GM21526 (cell line): ENCODE measurements at regions not wholly inside any gene's neighbourhood (a gene's known extent, or its start where the extent isn't known, plus 50 kb on each side); places are given as distances from the start of the nearest gene placed in this dataset.

Experiments
- ATAC-seq: cut with Tn5 transposase; IDR thresholded peaks from one replicate; pipeline ENCODE4 v1.9.1; 2021; ENCODE audit warnings: moderate library complexity; ENCODE audit not compliant: unreplicated experiment, low FRiP score

DNA sequence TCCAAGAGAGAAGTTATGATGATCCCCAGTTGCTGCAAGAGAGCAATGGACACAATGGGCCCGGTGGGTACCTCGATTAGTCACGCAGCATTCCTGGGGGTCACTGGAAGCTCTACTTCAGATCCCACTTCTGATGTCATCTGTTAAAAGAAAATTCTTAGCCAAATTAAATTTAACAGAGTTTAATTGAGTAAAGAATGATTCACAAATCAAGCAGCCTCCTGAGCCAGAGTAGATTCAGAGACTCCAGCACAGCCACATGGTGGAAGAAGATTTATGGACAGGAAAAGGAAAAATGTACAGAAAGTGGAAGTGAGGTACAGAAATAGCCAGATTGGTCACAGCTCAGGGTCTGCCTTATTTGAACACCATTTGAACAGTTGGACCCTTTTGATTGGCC lies 107.5 kb downstream of the SPTSSA start:
- ATAC-seq, result no peak

DNA sequence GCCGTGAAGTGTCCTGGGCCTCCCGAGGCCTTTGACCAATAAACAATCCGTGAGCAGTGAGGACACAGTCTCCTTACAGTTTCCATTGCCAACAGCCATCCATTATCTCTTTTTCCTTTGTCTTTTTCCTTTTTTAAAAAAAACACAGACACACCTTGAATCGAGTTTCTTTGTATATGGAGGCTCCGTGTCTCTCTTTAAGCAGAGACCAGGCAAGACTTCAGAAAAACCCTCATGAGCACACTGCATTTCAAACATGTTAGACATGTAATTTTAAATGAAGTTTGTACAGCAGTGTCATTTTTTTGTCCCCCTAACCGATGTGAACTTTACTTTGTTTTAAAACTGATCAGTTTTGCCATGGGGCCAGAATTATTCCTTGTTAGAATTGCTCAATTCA lies 111.1 kb downstream of the SPTSSA start:
- ATAC-seq, result no peak

DNA sequence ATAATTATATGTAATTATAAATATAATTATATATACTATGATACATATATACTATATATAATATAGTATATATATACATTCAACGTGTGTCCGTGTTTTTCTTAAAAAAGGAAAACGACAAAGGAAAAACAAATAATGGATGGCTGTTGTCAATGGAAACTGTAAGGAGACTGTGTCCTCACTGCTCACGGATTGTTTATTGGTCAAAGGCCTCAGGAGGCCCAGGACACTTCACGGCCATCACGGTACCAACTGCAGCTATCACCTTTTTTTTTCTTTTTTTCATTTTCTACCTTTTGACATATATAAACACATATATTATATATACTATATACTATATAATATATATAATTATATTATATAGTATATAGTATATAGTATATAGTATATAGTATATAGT lies 113.4 kb downstream of the SPTSSA start:
- no peak for ATAC-seq

DNA sequence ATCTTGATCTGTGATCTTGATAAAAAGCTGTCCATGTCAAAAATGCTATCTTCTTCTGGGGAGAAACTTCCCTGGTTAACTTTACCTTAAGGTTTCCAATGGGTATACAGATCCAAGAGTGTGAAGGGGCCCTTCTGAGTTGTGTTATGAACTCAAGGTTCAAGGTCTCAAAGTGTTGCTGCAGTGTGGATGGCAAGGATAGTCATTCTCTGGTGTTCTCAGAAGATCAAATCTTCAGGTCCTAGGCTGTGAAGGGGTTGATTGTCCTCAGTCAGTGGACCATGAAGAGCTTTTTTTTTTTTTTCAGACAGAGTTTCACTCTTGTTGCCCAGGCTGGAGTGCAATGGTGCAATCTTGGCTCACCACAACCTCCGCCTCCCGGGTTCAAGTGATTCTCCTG lies 114.4 kb downstream of the SPTSSA start:
- ATAC-seq, result no peak

DNA sequence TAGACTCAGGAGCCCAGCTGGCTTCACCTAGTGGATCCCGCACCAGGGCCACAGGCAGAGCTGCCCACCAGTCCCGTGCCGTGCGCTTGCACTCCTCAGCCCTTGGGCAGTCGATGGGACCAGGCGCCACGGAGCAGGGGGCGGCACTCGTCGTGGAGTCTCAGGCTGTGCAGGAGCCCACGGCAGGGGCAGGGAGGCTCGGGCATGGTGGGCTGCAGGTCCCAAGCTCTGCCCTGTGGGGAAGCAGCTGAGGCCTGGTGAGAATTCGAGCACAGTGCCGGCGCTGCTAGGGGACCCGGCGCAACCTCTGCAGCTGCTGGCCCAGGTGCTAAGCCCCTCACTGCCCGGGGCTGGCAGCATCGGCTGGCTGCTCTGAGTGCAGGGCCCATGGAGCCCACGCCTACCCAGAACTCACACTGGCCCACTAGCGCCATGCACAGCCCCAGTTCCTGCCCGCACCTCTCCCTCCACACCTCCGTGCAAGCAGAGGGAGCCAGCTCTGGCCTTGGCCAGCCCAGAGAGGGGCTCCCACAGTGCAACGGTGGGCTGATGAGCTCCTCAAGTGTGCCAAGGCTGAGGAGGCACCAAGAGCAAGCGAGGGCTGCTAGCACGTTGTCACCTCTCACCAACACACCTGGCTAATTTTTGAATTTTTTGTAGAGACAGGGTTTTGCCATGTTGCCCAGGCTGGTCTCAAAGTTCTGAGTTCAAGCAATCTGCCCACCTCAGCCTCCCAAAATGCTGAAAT lies 116.1 kb downstream of the SPTSSA start:
- ATAC-seq, result no peak

DNA sequence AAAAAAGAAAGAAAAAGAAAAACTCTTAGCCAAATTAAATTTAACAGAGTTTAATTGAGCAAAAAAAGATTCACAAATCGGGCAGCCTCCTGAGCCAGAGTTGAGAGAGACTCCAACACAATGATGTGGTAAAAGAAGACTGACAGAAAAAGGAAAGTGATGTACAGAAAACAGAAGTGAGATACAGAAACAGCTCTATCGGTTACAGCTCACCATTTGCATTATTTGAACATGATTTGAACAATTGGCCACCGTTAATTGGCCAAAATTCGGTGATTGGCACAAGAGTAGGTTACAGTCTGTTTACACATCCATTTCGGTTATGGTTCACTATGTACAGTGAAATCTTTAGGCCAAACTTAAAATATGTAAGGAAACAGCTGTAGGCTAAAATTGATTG lies 117.7 kb downstream of the SPTSSA start:
- ATAC-seq, result no peak

DNA sequence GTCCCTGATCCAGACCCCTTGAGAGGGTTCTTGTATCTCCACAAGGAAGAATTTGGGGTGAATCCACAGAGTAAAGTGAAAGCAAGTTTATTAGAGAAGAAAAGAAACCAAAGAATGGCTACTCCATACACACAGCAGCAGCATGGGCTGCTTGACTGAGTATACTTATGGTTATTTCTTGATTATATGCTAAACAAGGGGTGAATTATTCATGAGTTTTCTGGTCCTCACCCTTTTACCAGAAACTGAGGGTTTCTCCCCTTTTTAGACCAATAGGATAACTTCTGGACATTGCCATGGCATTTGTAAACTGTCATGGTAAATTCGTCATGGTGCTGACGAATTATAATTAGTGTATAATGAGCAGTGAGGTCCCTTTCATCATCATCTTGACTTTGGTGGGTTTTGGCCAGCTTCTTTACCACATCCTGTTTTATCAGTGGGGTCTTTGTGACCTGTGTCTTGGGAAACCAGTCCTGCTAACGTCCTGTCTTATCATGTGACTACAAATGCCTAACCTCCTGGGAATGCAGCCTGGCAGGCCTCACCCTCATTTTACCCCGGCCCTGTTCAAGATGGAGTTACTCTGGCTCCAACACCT lies 121.9 kb downstream of the SPTSSA start:
- no peak for ATAC-seq

DNA sequence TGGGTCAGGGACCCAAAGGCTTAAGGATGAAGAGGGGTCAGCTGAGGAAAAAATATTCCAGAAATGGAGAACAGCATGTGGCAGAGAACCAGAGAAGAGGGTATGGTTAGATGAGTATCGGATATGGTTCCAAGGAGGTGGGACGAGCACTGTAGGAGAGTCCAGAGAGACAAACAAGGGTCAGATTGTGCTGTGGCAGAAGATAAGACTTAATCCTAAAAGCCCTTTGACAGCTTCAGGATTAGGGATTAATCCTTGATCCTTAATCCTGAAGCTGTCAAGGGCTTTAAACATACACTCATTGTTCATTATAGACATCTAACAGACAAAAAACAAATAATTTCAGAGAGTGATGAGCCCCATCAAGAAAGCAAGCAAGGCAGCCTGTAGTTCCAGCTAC lies 124.0 kb downstream of the SPTSSA start:
- ATAC-seq, result no peak

DNA sequence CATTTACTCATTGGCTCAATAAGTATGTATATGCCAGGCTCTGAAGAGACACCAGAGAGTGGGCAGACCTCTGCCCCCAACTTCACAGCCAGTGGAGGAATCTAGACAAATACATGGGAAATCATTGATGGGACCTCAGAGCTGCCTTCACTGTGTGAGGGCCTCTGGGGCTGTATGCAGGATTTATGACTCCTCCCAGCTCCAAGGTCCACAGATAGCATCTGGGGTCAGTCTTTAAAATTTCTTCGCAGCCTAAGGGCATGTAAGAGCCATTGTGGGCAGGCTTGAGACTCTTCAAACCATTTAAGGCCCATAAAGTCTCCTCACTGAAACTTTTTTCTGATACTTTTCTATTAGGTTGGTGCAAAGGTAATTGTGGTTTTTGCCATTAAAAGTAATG lies 125.5 kb downstream of the SPTSSA start:
- no peak for ATAC-seq

DNA sequence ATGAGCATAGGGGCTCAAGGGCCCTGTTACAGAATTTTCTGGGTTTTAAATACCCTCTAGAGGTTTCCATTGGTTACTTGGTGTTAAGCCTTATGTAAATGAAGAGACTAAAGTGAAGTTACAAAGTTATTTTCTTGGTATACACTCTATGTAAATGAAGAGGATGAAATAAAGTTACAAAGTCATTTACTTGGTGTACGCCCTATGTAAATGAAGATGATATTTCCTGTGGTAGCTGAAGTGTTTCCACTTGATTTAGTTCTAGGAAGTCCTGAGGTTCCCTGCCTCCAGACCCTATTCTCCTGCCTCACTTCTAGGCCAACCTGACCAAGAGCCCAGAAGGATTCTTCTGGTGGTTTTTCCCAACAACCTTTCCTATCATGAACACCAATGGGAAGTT lies 126.1 kb downstream of the SPTSSA start:
- no peak for ATAC-seq

DNA sequence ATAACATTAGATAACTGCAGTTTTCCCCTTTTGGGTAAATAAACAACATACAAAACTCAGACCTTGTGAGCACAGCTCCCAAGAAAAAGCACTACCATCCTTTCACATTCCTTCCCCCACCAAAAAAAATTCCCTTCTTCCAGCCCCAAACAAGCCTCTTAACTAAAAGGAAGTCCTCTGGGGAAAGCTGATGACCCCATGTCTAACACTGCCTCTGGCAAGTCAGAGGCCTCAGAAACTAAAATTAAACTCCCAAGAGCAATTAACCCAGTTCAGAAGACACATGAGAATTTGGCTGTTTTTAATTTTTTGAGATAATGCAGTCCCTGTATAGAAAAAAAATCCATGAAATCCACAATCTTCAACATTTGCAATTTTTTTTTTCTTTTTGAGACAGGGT lies 127.7 kb downstream of the SPTSSA start:
- no peak for ATAC-seq

DNA sequence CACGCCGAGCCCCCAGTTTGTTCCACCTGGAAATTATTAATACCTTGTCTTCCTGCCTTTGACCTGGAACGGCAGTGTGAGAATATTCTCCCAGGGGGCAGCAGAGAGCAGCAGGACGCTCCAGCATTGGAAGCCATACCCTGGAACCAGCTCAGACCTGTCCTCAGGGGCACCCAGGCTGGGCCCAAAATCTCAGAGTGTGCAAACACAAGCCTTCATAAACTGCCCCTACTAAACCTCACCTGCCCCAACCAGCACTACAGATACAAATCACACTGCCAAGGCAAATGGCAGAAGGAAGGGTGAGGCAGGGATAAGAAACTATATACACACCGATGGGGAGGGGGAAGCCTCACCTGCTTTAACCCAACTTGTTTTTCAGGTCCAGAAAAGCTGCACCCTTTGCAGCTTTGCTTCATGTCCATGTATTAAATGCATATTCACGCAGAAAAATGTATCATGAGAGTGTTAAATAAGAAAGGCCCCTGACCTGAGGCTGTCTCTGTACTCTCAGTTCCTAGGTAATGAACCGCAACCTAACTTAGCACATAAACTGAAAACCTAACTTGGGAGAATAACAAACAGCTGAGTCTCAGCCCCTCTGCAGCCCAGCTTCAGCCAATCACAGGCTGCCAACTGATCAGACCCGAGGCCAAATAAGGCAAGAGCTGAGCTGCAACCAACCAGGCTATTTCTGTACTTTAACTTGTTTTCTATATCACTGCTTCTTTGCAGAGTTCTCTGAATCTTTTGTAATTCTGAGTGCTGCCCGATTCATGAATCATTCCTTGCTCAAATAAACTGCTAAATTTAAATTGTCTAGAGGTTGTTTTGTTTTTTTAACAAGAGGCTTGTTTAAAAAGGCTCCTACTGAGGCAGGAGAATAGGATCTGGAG lies 130.1 kb downstream of the SPTSSA start:
- peak; percentile 94 for ATAC-seq

DNA sequence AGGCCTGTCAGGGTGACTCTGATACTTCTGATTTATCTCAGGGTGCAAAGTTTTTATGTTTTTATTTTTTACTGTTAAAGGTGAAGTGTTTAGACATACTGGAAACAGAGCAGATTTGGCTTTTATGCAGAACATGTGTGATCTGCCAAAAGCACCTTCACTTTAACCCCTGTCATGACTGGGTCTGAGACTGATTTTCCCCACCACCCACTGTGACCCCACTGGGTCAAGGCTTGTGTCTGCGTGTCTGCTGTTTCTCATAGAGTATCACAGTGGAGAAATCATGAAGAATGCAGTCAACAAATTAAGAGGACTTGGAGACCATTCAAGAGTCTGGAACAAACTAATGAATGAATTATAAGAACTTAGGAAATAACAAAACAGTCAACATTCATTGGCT lies 131.2 kb downstream of the SPTSSA start:
- ATAC-seq, result no peak

DNA sequence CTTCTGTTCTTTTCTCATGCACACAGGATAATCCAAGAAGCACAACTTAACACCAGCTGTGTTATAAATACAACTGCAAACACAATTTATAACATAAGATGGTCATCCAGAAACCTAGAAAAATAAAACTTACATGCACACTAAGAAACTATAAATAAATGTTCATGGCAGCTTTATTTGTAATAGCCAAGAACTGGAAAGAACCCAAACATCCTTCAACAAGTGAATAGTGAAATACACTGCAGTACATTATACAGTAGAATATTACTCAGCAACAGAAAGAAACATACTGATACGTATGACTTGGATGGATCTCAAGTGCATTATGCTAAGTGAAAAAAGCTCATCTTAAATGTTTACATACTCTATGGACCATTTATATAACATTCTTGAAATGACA lies 132.7 kb downstream of the SPTSSA start:
- no peak for ATAC-seq

DNA sequence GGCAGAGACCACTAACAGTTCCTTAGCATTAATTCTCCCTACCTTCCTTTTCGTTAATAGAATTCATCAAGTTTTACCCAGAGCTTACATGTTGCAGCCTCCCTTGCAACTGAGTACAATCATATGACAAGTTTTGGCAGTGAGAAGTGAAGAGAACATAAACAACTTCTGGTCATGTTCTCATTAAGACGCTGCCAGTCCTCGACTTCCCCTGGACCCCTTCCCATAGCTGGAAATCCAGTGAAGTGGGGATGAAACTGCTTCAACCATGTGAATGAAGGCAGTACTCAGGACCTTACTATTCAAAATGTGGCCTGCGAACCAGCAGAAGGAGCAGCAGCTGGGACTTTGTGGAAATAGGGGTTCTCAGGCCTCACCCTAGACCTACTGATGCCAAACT lies 133.9 kb downstream of the SPTSSA start:
- no peak for ATAC-seq

DNA sequence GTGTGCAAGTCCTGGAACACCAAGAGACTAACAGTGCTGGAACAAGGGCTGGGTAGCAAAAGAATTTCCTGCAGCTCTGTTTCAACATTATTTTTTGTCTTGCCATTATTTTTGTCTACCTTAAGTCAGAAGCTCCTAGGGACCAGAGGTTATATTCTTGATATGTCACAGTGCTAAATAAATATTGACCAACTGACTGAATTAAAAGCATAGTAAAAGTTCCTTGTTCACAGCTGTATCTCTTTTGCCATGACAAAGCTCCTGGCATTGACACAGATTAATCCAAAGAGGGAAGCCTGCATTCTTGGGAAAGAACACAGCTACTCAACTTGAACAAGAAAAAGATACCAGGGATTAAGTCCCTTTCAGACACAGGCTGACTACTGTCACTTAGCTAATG lies 136.5 kb downstream of the SPTSSA start:
- no peak for ATAC-seq

DNA sequence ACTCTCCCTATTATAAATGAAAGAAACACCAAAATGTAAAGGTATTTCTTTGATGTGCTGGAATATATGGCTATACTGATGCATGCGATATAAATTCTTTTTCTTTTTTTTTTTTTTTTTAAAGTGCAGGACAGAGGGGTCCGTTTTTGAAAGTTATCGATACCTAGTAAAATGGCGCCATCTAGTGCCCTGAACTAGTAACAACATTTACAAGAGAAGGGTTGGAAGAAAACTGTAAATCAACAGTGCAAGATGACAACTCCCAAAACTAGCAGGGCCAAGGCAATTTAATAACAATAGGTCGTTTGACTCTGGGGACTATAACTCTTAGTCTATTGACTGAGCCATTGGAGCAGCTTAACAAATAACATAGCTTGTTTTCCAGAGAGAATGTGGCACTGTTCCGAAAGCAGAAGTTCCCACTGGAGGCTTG lies 137.7 kb downstream of the SPTSSA start:
- ATAC-seq, result no peak

DNA sequence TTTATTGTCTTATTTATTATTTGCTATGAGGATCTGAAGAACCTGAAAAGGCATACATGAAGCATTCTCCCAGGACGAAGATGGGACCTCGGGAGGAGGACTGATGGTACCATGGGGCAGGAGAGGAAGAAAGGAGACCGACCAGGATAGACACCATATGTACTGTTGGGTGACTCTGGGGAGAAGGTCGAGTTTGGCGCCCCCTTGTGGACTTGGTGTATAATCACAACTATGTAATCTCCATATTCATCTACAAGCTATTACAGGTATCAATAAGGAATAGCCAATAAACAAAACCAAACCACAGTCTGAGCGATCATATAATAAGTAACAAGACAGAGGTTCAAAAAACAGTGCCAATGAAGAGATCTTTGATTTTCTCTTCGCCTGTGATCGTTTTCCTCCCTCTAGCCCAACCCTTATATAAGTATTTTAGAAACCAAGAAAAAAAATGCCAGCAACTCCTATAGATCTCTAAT lies 139.1 kb downstream of the SPTSSA start:
- no peak for ATAC-seq

DNA sequence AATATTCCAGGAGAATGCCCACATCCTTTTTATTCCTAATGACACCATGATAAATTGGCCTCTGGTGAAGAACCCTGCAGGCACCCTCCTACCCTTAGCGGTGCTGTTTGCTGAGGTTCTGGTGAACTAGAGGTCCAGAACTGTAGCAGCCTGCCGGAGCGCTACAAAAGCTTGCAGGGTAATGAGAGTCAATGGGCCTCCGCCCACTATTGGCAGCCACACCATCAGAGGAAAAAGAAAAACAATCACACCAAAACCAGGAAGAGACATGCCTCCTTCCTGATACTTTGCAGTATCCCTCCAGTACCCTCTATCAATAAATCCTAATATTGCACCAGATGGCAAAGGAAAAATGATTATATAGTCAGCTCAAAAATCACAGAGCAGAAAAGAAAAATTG lies 142.9 kb downstream of the SPTSSA start:
- ATAC-seq, result no peak

DNA sequence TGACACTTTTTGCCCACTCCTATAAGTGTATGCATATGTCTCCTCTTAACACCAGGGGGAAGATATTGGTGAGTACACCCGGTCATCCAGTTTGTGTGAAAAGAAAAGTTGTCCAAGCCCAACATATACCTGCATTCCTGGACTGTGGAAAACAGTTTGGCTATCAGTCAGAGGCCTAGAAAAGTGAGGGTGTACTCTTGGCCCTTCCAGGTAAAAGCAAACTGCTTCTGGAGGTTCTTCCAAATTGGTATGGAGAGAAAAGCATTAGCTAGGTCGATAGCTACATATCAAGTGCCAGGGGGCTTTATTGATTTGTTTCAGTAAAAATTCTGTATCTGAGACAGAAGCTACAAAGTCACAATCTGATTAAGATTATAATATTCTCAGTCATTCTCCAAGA lies 144.0 kb downstream of the SPTSSA start:
- no peak for ATAC-seq

DNA sequence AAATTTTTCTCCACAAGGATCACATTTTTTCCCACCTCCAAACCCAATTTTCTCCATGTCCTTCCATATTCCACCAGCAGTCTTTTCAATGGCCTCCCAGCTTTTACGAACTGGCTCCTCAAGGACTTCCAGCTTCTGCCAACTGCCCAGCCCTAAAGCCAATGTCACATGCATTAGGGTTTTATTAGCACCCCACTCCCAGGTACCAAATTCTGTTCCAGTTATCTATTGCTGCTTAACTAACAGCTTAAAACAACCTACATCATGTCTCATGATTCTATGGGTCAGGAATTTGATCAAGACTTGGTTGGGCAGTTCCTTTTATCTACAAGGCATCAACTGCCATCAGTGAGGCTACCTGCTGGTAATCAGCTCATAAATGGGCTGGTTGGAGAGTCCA lies 151.3 kb downstream of the SPTSSA start:
- no peak for ATAC-seq
